ENCODE measurements at regions not wholly inside any gene's neighbourhood (a gene's known extent, or its start where the extent isn't known, plus 50 kb on each side); places are given as distances from the start of the nearest gene placed in this dataset.

DNA sequence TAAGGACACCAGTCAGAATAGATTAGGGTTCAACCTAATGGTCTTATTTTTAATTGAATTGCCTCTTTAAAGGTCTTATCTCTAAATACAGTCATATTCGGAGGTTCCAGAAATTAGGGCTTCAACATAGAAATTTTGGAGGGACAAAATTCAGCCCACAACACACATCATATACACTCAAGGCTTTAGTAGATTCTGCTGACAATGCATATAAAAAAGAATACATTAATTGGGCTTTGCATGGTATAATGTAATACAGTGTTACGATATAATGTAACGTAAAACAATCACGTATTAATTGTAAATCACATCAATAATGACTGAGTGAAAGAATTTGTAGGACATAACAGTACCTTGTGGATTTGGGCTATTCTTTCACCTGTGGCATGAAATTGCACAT, 787.8 kb downstream of the STIM2 start:
- no TSS peak for BruUV-seq (replicated peaks)
- Histone ChIP-seq H3K4me1 (ENCODE audit: control insufficient read depth, insufficient read depth, low read length) (no peaks in the 10 kb centered on the region), H3K27ac (ENCODE audit: control insufficient read depth, insufficient read depth) (no peak overlapping the region), H3K9ac (ENCODE audit: control insufficient read depth, insufficient read depth, low read length) (no peak overlapping the region), H3K9me3 (replicated peaks; ENCODE audit: control insufficient read depth, insufficient read depth, low read length) (no peaks in the 10 kb centered on the region), H2AFZ (ENCODE audit: control insufficient read depth, low read depth, low read length) (no peak overlapping the region), H3K4me2 (ENCODE audit: control insufficient read depth, insufficient read depth) (no peak overlapping the region), H3K4me3 (no peak overlapping the region), H3K27me3 (replicated peaks in 1 of 2; ENCODE audit: control insufficient read depth in 2 of 2, insufficient read depth in 2 of 2, low read length in 1 of 2) (no peaks in the 10 kb centered on the region), H4K20me1 (ENCODE audit: control insufficient read depth, insufficient read depth) (no peaks in the 10 kb centered on the region), H3K36me3 (ENCODE audit: control insufficient read depth in 2 of 2, insufficient read depth in 2 of 2, low read length in 1 of 2) (no peaks in the 10 kb centered on the region), H3K79me2 (ENCODE audit: control insufficient read depth, insufficient read depth, low read length) (no peaks in the 10 kb centered on the region)
- ATAC-seq (no peak), DNase-seq (ENCODE audit: low read depth, low spot score) (no peak), FAIRE-seq (no peak)
- ChIA-PET SMC1A (ENCODE audit: uncharacterized antibody, unreplicated experiment) (no interaction called here), POLR2A (no interaction called here), CTCF (interaction anchor here (0.6 kb wide), 1 partner anchor 133 kb away, joined by 3 read pairs; no protein-coding TSS in a partner anchor), RAD21 (ENCODE audit: unreplicated experiment) (no interaction called here)
- 52% methylated on average over 4 of the region's 4 CpGs for WGBS (ENCODE audit: insufficient coverage, insufficient replicate concordance, low lambda C conversion rate, missing lambda C conversion rate)
- intact Hi-C loops (cut with micrococcal nuclease; ENCODE audit: unreplicated experiment) (no loop called here), in situ Hi-C loops (cut with MboI) (no loop called here)
- TF ChIP-seq JUNB (IDR thresholded peaks at IDR 0.05) (no peak), IRF3 (IDR thresholded peaks at IDR 0.05) (no peak), NR2F1 (conservative IDR thresholded peaks at IDR 0.05) (no peak), MYC (IDR thresholded peaks at IDR 0.05; ENCODE audit: insufficient read depth, insufficient read length, insufficient replicate concordance, low read length, severe bottlenecking) (no peak)

DNA sequence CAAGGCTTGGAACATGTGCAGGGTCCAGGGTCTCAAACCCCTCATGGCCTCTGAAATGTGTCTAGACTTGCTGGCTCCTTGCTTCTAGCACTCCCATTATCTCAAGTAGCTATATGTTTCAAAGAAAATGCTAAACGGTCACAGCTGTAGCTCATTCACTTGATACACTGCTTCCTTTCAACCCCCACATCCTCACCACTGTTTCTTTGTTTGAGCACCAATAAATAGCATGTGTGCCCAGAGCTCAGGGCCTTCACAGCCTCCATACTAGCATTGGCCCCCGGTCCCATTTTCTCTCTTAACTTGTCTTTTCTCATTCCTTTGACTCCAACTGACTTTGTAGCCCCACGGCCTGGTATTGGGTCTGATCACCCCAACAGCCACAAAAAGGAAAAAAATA, 801.8 kb downstream of the STIM2 start:
- FAIRE-seq (no peak), DNase-seq (ENCODE audit: low read depth, low spot score) (no peak), ATAC-seq (no peak)
- no peaks in the 10 kb centered on the region for H4K20me1 ChIP-seq (ENCODE audit: control insufficient read depth, insufficient read depth)
- H3K4me2 ChIP-seq (ENCODE audit: control insufficient read depth, insufficient read depth), result no peak overlapping the region
- ChIA-PET SMC1A (ENCODE audit: uncharacterized antibody, unreplicated experiment) (no interaction called here), POLR2A (interaction anchor here (0.6 kb wide), 1 partner anchor 388 kb away, joined by 9 read pairs; no protein-coding TSS in a partner anchor), CTCF (no interaction called here), RAD21 (ENCODE audit: unreplicated experiment) (interaction anchor here (1.7 kb wide), 1 partner anchor 23 kb away, joined by 3 read pairs; no protein-coding TSS in a partner anchor)
- H3K4me1 ChIP-seq (ENCODE audit: control insufficient read depth, insufficient read depth, low read length), result no peaks in the 10 kb centered on the region
- no peak overlapping the region for H3K27ac ChIP-seq (ENCODE audit: control insufficient read depth, insufficient read depth)
- intact Hi-C loops (cut with micrococcal nuclease; ENCODE audit: unreplicated experiment) (no loop called here), in situ Hi-C loops (cut with MboI) (no loop called here)
- H3K4me3 ChIP-seq, result no peak overlapping the region
- H3K79me2 ChIP-seq (ENCODE audit: control insufficient read depth, insufficient read depth, low read length), result no peaks in the 10 kb centered on the region
- no peaks in the 10 kb centered on the region for H3K27me3 ChIP-seq (replicated peaks in 1 of 2; ENCODE audit: control insufficient read depth in 2 of 2, insufficient read depth in 2 of 2, low read length in 1 of 2)
- BruUV-seq (replicated peaks), result no TSS peak
- H3K9me3 ChIP-seq (replicated peaks; ENCODE audit: control insufficient read depth, insufficient read depth, low read length), result no peaks in the 10 kb centered on the region
- 5% methylated on average over 3 of the region's 3 CpGs for WGBS (ENCODE audit: insufficient coverage, insufficient replicate concordance, low lambda C conversion rate, missing lambda C conversion rate)
- H3K36me3 ChIP-seq (ENCODE audit: control insufficient read depth in 2 of 2, insufficient read depth in 2 of 2, low read length in 1 of 2), result no peaks in the 10 kb centered on the region
- no peak overlapping the region for H3K9ac ChIP-seq (ENCODE audit: control insufficient read depth, insufficient read depth, low read length)
- H2AFZ ChIP-seq (ENCODE audit: control insufficient read depth, low read depth, low read length), result no peak overlapping the region
- no peak for TF ChIP-seq SUZ12 (IDR thresholded peaks at IDR 0.05; ENCODE audit: unreplicated experiment)
- TF ChIP-seq MLLT1 (IDR thresholded peaks at IDR 0.05), result no peak
- no peak for TF ChIP-seq RFX5 (IDR thresholded peaks at IDR 0.05; ENCODE audit: low read depth, low read length)
- TF ChIP-seq TCF3 (IDR thresholded peaks at IDR 0.05; ENCODE audit: borderline replicate concordance, insufficient read depth, low read depth, low read length), result no peak
- no peak for TF ChIP-seq SMARCA5 (IDR thresholded peaks at IDR 0.05)
- TF ChIP-seq ZNF384 (IDR thresholded peaks at IDR 0.05; ENCODE audit: borderline replicate concordance, low read depth, low read length), result no peak
- TF ChIP-seq MYC (IDR thresholded peaks at IDR 0.05; ENCODE audit: insufficient read depth, insufficient read length, insufficient replicate concordance, low read length, severe bottlenecking), result no peak
- TF ChIP-seq LARP7 (IDR thresholded peaks at IDR 0.05), result no peak
- TF ChIP-seq MTA2 (IDR thresholded peaks at IDR 0.05; ENCODE audit: low read depth), result no peak
- no peak for TF ChIP-seq NBN (IDR thresholded peaks at IDR 0.05)
- no peak for TF ChIP-seq MYB (IDR thresholded peaks at IDR 0.05; ENCODE audit: borderline replicate concordance, low read depth, low read length)
- TF ChIP-seq SMC3 (IDR thresholded peaks at IDR 0.05; ENCODE audit: borderline replicate concordance, low read length), result no peak
- TF ChIP-seq MAX (IDR thresholded peaks at IDR 0.05; ENCODE audit: low read depth, low read length), result no peak
- no peak for TF ChIP-seq TCF7 (IDR thresholded peaks at IDR 0.05; ENCODE audit: borderline replicate concordance)

Data from GM12878 (cell line).